ENCODE measurements at regions not wholly inside any gene's neighbourhood (a gene's known extent, or its start where the extent isn't known, plus 50 kb on each side); places are given as distances from the start of the nearest gene placed in this dataset.

- in situ Hi-C loops (cut with MboI; ENCODE audit: low sequenced_read_pairs, unreplicated experiment), result no loop called here
- DNase-seq (ENCODE audit: low spot score), result no peak
- no peak for TF ChIP-seq CTCF (IDR thresholded peaks at IDR 0.05; ENCODE audit: borderline replicate concordance, control extremely low read depth, extremely low read depth, insufficient read depth, missing control alignments)
These were observed 235.9 kb upstream of the FMR1 start for GRCh38 chrX:147675819-147676218.

- no peak for DNase-seq (ENCODE audit: low spot score)
- in situ Hi-C loops (cut with MboI; ENCODE audit: low sequenced_read_pairs, unreplicated experiment), result no loop called here
These were observed 232.2 kb upstream of the FMR1 start for GRCh38 chrX:147679356-147680005.

GRCh38 chrX:147680251-147680650, 231.5 kb upstream of the FMR1 start:
- DNase-seq (ENCODE audit: low spot score), result no peak
- in situ Hi-C loops (cut with MboI; ENCODE audit: low sequenced_read_pairs, unreplicated experiment), result no loop called here
- TF ChIP-seq CTCF (IDR thresholded peaks at IDR 0.05; ENCODE audit: borderline replicate concordance, control extremely low read depth, extremely low read depth, insufficient read depth, missing control alignments), result no peak

More at GRCh38 chrX:147679356-147680005, 232.2 kb upstream of the FMR1 start:
- TF ChIP-seq CTCF (IDR thresholded peaks at IDR 0.05; ENCODE audit: borderline replicate concordance, control extremely low read depth, extremely low read depth, insufficient read depth, missing control alignments), result no peak

GRCh38 chrX:147693511-147693910, 218.2 kb upstream of the FMR1 start:
- in situ Hi-C loops (cut with MboI; ENCODE audit: low sequenced_read_pairs, unreplicated experiment), result no loop called here
- no peak for DNase-seq (ENCODE audit: low spot score)
- TF ChIP-seq CTCF (IDR thresholded peaks at IDR 0.05; ENCODE audit: borderline replicate concordance, control extremely low read depth, extremely low read depth, insufficient read depth, missing control alignments), result no peak

GRCh38 chrX:147699061-147699460, 212.7 kb upstream of the FMR1 start:
- no peak for DNase-seq (ENCODE audit: low spot score)
- TF ChIP-seq CTCF (IDR thresholded peaks at IDR 0.05; ENCODE audit: borderline replicate concordance, control extremely low read depth, extremely low read depth, insufficient read depth, missing control alignments), result no peak
- in situ Hi-C loops (cut with MboI; ENCODE audit: low sequenced_read_pairs, unreplicated experiment), result no loop called here

- no peak for TF ChIP-seq CTCF (IDR thresholded peaks at IDR 0.05; ENCODE audit: borderline replicate concordance, control extremely low read depth, extremely low read depth, insufficient read depth, missing control alignments)
- in situ Hi-C loops (cut with MboI; ENCODE audit: low sequenced_read_pairs, unreplicated experiment), result no loop called here
- no peak for DNase-seq (ENCODE audit: low spot score)
These were observed 201.4 kb upstream of the FMR1 start for GRCh38 chrX:147710301-147710700.
